Tibial artery (tissue), 4 donors: ENCODE measurements at regions not wholly inside any gene's neighbourhood (a gene's known extent, or its start where the extent isn't known, plus 50 kb on each side); places are given as distances from the start of the nearest gene placed in this dataset.

ENCODE experiments used
- DNase-seq, 2 donors: peaks; one replicate each; pipeline ENCODE4 v3.0.0-alpha.2; 2019
- H3K27ac ChIP-seq, 2 donors: fragments of 200-600 bp; sonication (generic) in 1 of 2; 1 replicate in 1 of 2; 2 replicates in 1 of 2; pipeline ENCODE4 v1.5.1; 2018 to 2019; ENCODE audit warnings: mild to moderate bottlenecking in 1 of 2
- H3K27me3 ChIP-seq, 2 donors: fragments of 200-600 bp; sonication (generic) in 1 of 2; one replicate each; pipeline versions ENCODE4 v1.5.1 to v1.6.0; 2016 to 2019
- H3K36me3 ChIP-seq, 3 donors: fragments of 200-600 bp; sonication (generic) in 2 of 3; one replicate each; pipeline ENCODE4 v1.5.1; 2016 to 2019; ENCODE audit warnings: mild to moderate bottlenecking in 2 of 3
- H3K4me1 ChIP-seq, 4 donors: fragments of 200-600 bp; sonication (generic) in 2 of 4; 1 replicate in 3 of 4; 2 replicates in 1 of 4; pipeline ENCODE4 v1.5.1; 2016 to 2019
- H3K4me3 ChIP-seq, 2 donors: fragments of 200-600 bp; sonication (generic) in 1 of 2; 1 replicate in 1 of 2; 2 replicates in 1 of 2; pipeline ENCODE4 v1.5.1; 2018 to 2019; ENCODE audit warnings: mild to moderate bottlenecking in 2 of 2
- H3K9me3 ChIP-seq, 3 donors: fragments of 200-600 bp; sonication (generic) in 1 of 3; one replicate each; pipeline ENCODE4 v1.5.1; 2016 to 2019
- intact Hi-C: fragments of 100-400 bp; cut with DNase I; formaldehyde crosslinking; loops from one replicate; pipeline ENCODE4 v1.15.0; 2023; ENCODE audit warnings: low total_unique reads
- TF ChIP-seq, protein P1 (sequence below), 2 experiments: fragments of 200-600 bp in 1 of 2; fragments of 450-650 bp in 1 of 2; IDR thresholded peaks; one replicate each; pipeline ENCODE4 v1.5.1; 2017 to 2019; ENCODE audit warnings: antibody characterized with exemption in 2 of 2, mild to moderate bottlenecking in 1 of 2, moderate library complexity in 1 of 2

DNA sequence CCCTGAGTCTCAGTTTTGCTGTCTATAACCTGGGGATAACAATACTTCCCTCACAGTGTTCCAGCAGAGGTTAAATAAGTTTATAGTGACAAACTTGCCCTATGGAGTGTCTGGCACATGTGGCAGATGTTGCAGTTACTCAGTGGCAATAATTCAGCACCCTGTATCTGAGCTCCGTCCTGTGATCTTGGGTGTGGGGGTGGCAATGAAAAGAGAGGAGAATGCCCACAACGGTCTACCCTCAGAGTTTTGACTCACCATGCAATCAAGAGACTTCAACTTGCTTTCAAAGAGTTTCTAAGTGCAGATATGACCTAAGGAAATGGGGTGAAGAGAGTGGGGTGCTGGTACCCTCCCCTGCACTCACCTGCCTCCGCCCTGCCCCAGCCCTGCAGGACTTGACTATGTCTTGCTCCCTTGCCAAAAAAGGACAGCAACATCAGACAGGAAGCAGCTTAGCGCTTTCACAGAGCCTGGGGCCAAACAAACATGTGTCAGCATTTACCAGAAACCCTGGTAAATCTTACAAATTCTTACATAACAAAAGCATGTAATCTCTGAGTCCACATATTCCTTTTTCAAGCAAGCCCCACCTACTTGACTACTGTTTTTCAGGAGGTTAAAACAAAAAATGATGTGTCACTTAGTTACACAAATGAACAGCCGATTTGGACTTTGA lies 185.1 kb upstream of the CAMK1G start:
- no peak overlapping the region for H3K27ac ChIP-seq
- no peak overlapping the region for H3K4me3 ChIP-seq
- TF ChIP-seq, protein P1, sequence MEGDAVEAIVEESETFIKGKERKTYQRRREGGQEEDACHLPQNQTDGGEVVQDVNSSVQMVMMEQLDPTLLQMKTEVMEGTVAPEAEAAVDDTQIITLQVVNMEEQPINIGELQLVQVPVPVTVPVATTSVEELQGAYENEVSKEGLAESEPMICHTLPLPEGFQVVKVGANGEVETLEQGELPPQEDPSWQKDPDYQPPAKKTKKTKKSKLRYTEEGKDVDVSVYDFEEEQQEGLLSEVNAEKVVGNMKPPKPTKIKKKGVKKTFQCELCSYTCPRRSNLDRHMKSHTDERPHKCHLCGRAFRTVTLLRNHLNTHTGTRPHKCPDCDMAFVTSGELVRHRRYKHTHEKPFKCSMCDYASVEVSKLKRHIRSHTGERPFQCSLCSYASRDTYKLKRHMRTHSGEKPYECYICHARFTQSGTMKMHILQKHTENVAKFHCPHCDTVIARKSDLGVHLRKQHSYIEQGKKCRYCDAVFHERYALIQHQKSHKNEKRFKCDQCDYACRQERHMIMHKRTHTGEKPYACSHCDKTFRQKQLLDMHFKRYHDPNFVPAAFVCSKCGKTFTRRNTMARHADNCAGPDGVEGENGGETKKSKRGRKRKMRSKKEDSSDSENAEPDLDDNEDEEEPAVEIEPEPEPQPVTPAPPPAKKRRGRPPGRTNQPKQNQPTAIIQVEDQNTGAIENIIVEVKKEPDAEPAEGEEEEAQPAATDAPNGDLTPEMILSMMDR (IDR thresholded peaks at IDR 0.05): no peak
- H3K9me3 ChIP-seq: no peaks in the 10 kb centered on the region
- intact Hi-C loops: no loop called here
- no peaks in the 10 kb centered on the region for H3K27me3 ChIP-seq
- DNase-seq: peak in 1 of 2 donors; percentile 26
- peaks cover 0 to 13% (median 0%) of the 10 kb centered on the region in 4 donors for H3K4me1 ChIP-seq
- no peaks in the 10 kb centered on the region for H3K36me3 ChIP-seq

DNA sequence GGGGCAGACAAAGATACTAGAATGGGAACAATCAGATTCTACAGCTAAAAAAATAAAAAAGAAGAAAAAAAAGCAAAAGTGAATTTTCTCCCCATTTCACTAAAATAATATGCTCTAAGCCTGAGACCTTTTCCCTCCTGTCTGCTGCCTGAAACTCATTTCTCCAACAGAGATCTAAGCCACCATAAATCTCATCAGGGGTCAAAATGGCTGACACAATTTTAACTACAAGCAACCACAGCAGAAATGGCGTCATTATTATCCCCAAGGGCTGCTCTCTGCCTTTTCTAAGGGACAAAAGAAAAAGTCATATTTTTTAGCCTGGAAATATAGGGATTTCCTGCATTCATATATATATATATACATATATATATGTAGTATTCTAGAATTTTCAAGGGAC lies 183.7 kb upstream of the CAMK1G start:
- TF ChIP-seq, protein P1 (IDR thresholded peaks at IDR 0.05): no peak
- DNase-seq: no peak
- Histone ChIP-seq H3K36me3 (no peaks in the 10 kb centered on the region), H3K4me3 (no peak overlapping the region), H3K27ac (no peak overlapping the region), H3K9me3 (no peaks in the 10 kb centered on the region), H3K4me1 (peaks cover 0 to 13% (median 0%) of the 10 kb centered on the region in 4 donors), H3K27me3 (no peaks in the 10 kb centered on the region)
- intact Hi-C loops: no loop called here

DNA sequence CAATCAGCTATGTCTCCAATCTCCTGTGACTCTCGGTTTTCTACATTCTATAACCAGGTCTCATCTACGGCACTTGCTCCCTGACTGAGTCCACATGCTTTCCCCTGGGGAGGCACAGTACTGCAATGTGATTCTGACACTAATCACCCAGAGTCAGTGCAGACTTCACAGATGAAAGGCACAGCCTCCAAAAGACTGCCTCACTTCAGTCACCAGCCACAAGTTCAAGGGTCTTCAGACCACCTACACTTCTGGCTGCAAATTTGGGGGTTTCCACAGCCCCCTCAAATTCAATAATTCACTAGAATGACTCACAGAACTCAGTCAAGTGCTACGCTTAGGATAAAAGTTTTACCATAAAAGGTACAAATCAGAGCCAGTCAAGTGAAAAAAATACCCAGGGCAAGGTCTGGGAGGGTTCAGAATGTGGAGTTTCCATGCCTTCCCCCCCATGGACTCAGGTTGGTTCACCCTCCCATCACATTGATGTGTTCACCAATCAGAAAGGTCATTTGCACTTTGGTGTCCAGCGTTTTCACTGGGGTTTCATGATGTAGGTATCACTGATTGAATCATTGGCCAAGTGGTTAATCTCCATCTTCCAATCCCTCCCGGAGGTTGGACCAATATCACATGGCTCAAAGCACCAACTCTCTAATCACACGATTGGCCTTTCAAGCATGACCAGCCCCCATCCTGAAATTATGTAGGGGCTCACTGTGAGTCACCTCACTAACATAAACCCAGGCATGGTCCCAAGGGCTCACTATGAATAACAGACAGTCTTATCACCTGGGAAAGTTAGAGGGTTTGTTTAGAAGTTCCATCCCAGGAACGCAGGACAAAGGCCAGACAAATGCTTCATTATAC lies 182.9 kb upstream of the CAMK1G start:
- Histone ChIP-seq H3K4me1 (peaks cover 0 to 13% (median 0%) of the 10 kb centered on the region in 4 donors), H3K4me3 (no peak overlapping the region), H3K27ac (no peak overlapping the region), H3K36me3 (no peaks in the 10 kb centered on the region), H3K27me3 (no peaks in the 10 kb centered on the region), H3K9me3 (no peaks in the 10 kb centered on the region)
- intact Hi-C loops: no loop called here
- TF ChIP-seq, protein P1 (IDR thresholded peaks at IDR 0.05): no peak
- no peak for DNase-seq

DNA sequence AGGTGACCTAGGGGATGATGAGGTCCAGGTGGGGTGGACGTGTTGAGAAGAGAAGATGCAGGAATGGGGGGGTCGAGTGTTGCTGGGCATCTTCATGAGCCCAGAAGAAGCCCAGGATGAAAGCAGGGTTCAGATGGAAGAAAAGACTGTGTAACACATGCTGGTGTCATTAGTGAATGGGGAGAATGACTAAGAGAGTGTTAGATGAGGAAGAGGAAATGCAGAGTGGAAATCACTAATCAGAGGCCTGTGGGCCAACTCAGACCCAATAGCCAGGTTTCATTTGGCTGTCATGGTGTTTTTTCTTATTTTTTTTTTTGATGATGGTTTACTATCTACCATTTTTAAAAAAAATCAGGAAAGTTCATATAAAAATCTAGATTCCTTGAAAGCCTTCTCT lies 180.8 kb upstream of the CAMK1G start:
- no peaks in the 10 kb centered on the region for H3K36me3 ChIP-seq
- DNase-seq: no peak
- no peaks in the 10 kb centered on the region for H3K27me3 ChIP-seq
- H3K9me3 ChIP-seq: no peaks in the 10 kb centered on the region
- no peak overlapping the region for H3K27ac ChIP-seq
- intact Hi-C loops: no loop called here
- H3K4me1 ChIP-seq: peaks cover 0 to 13% (median 0%) of the 10 kb centered on the region in 4 donors
- TF ChIP-seq, protein P1 (IDR thresholded peaks at IDR 0.05): no peak
- no peak overlapping the region for H3K4me3 ChIP-seq

DNA sequence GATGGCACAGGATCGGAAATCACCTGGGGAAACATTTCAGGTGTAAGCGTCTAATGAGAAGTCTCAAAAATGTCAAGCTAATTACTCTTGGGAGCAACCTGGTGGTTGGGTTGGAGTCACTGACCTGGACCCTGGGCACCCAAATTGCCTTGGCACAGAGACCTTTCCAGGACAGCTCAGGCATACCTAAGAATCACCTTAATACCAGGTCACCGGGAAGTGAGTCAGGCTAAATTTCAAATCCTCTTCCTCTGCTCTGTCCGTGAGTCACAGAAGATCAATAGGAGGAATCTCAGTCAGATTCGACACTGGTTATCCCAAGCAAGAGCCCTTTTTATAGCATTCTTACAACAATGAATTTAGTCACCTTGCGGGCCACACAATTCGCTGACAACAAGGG lies 179.6 kb upstream of the CAMK1G start:
- intact Hi-C loops: no loop called here
- no peaks in the 10 kb centered on the region for H3K27me3 ChIP-seq

More for the DNA sequence above, 179.6 kb upstream of the CAMK1G start:
- Histone ChIP-seq H3K4me1 (peaks cover 0 to 5% (median 0%) of the 10 kb centered on the region in 4 donors), H3K36me3 (no peaks in the 10 kb centered on the region), H3K4me3 (no peak overlapping the region), H3K27ac (no peak overlapping the region), H3K9me3 (no peaks in the 10 kb centered on the region)
- TF ChIP-seq, protein P1 (IDR thresholded peaks at IDR 0.05): no peak
- DNase-seq: no peak
